Activated CD4-positive, alpha-beta memory T cell treated with anti-CD3 and anti-CD28 coated beads, Interleukin-2, amount 10 ng/mL, durations not matched to agents 7 days and 5 days (primary cell): ENCODE measurements at regions not wholly inside any gene's neighbourhood (a gene's known extent, or its start where the extent isn't known, plus 50 kb on each side); places are given as distances from the start of the nearest gene placed in this dataset.

Source experiments
- CTCF ChIA-PET: fragments of 350-600 bp; sonication (Branson Sonifier 250); formaldehyde crosslinking; loops from one replicate; lab custom pipeline; 2021; ENCODE audit warnings: antibody characterized with exemption, inconsistent platforms; lab: Charles Lee
- POLR2A ChIA-PET: fragments of 350-600 bp; sonication (Branson Sonifier 250); formaldehyde crosslinking; loops from one replicate; lab custom pipeline; 2021; ENCODE audit warnings: antibody characterized with exemption; lab: Charles Lee
- DNase-seq: peaks from one replicate; pipeline ENCODE4 v3.0.0-alpha.2; 2020
- H3K27ac Mint-ChIP-seq: one replicate; pipeline ENCODE4 v1.8.0; 2021; ENCODE audit warnings: mild to moderate bottlenecking, mixed read lengths
- H3K27me3 Mint-ChIP-seq: one replicate; pipeline ENCODE4 v1.8.0; 2021; ENCODE audit warnings: mixed read lengths
- H3K36me3 Mint-ChIP-seq: one replicate; pipeline ENCODE4 v1.8.0; 2021; ENCODE audit warnings: low read depth, mixed read lengths
- H3K4me1 Mint-ChIP-seq: one replicate; pipeline ENCODE4 v1.8.0; 2021; ENCODE audit warnings: mixed read lengths
- H3K4me3 Mint-ChIP-seq: one replicate; pipeline ENCODE4 v1.8.0; 2021; ENCODE audit warnings: mild to moderate bottlenecking, mixed read lengths
- H3K9me3 Mint-ChIP-seq: one replicate; pipeline ENCODE4 v1.8.0; 2021; ENCODE audit warnings: mixed read lengths

GRCh38 chr4:66899422-66900065 is 645.8 kb downstream of the CENPC start:
- ChIA-PET POLR2A (no interaction called here), CTCF (no interaction called here)
- Mint-ChIP-seq H3K4me3 (no peak overlapping the region), H3K4me1 (no peaks in the 10 kb centered on the region), H3K9me3 (peaks cover 4% of the 10 kb centered on the region), H3K27me3 (no peaks in the 10 kb centered on the region), H3K36me3 (no peaks in the 10 kb centered on the region), H3K27ac (no peak overlapping the region)
- DNase-seq, result no peak

DNA sequence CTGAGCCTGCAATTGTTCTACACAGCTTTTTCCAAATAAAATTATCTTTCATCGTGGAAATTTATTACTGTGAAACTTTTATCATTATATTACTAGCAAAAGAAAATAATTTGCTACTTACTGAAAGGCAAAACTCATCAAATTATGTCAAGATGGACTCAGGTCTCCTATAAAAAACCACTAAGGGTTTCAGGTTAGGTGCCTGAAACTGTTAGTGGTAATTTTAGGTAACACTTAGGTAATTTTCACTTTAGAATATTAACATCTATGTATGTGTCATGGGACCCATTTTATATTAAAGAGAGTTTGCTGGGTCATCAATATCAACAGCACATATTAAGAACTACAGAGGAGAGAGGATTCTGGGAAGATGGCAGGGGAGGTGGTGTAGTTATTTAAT is 651.5 kb downstream of the CENPC start:
- Mint-ChIP-seq H3K9me3 (peaks cover under 1% of the 10 kb centered on the region), H3K36me3 (no peaks in the 10 kb centered on the region), H3K27me3 (no peaks in the 10 kb centered on the region), H3K4me1 (no peaks in the 10 kb centered on the region), H3K4me3 (no peak overlapping the region), H3K27ac (no peak overlapping the region)
- ChIA-PET POLR2A (no interaction called here), CTCF (no interaction called here)
- no peak for DNase-seq

DNA sequence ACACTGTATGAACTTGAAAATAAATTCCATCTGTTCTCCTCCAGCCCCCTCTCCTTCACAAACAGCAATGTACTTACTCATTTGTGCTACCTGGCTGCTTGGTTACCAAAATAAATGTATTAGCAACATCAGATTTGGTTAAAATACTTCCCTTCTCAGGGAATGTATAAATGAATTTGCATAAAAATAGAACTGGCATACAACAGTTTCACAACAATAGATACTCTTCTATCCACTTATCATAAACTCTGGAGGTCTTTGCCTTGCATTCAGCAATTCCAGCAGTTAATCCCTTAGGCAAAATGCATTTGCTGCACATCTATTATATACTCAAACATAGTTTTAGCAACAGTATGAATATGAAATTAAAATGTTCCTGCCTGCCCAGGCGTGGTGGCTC is 658.2 kb downstream of the CENPC start:
- Mint-ChIP-seq H3K4me3 (no peak overlapping the region), H3K36me3 (no peaks in the 10 kb centered on the region), H3K27me3 (no peaks in the 10 kb centered on the region), H3K27ac (no peak overlapping the region), H3K4me1 (no peaks in the 10 kb centered on the region), H3K9me3 (no peaks in the 10 kb centered on the region)
- ChIA-PET CTCF (no interaction called here), POLR2A (no interaction called here)
- DNase-seq, result no peak

DNA sequence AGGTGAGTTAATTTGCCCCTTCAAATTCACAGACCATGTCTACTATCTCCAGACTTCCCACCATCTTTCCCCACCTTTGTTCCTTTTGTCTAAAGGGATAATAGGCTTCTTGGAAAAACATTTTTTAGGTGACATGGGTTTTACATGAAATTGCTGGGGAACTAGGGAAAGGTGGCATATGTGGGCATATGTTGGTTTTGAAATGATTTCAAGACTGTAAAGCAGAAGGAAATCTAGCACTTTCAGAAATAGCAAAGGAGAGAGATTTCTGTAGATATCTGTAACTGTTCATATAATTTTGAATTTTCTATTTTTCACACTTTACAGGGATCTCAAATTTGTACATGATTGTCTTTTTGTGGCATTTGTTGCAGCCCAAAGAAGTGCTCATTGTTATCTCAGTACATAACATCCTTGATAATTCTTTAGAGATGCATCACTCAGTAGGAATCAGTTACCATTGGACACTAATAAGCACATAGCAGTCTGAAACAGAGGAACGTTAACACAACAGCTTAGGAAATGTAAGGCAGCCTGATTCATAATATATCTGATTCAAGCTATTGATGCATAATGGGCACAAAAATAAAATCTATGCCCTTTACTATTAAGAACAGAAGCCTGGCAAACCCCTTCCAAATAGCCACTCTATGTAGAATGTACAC is 659.7 kb downstream of the CENPC start:
- no peaks in the 10 kb centered on the region for H3K27me3 Mint-ChIP-seq
- H3K9me3 Mint-ChIP-seq, result peaks cover 3% of the 10 kb centered on the region
- H3K36me3 Mint-ChIP-seq, result no peaks in the 10 kb centered on the region
- no peaks in the 10 kb centered on the region for H3K4me1 Mint-ChIP-seq
- ChIA-PET CTCF (no interaction called here), POLR2A (no interaction called here)
- no peak overlapping the region for H3K27ac Mint-ChIP-seq
- no peak for DNase-seq
- H3K4me3 Mint-ChIP-seq, result no peak overlapping the region

GRCh38 chr4:66876946-66877345 is 668.4 kb downstream of the CENPC start:
- H3K27ac Mint-ChIP-seq, result no peak overlapping the region
- CTCF ChIA-PET, result no interaction called here
- no peak for DNase-seq
- H3K4me3 Mint-ChIP-seq, result no peak overlapping the region
- no peaks in the 10 kb centered on the region for H3K27me3 Mint-ChIP-seq
- POLR2A ChIA-PET, result no interaction called here
- no peaks in the 10 kb centered on the region for H3K4me1 Mint-ChIP-seq
- peaks cover 3% of the 10 kb centered on the region for H3K9me3 Mint-ChIP-seq
- H3K36me3 Mint-ChIP-seq, result no peaks in the 10 kb centered on the region

- no peak overlapping the region for H3K27ac Mint-ChIP-seq
- POLR2A ChIA-PET, result no interaction called here
Observed at GRCh38 chr4:66872661-66873060, 672.6 kb downstream of the CENPC start.

DNA sequence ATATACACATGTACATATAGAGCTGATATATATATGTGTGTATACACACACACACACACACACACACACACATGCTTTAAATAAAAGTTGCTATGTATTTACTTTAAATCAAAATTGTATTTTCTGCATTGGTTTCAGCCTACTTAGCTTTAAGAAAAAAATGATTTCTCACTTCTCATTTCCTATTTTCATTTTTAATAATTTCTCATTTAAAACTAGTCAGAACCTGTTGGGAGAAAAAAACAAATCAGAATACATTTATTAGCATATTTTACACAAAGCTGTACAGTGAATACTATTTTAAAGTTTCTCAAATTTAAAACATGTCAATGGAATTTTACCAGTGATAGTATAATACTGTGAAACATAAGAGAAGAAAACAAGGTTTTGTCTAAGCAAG is 681.8 kb downstream of the CENPC start:
- no peak for DNase-seq
- ChIA-PET POLR2A (no interaction called here), CTCF (no interaction called here)
- H3K27me3 Mint-ChIP-seq, result no peaks in the 10 kb centered on the region
- no peaks in the 10 kb centered on the region for H3K4me1 Mint-ChIP-seq
- no peak overlapping the region for H3K4me3 Mint-ChIP-seq
- H3K9me3 Mint-ChIP-seq, result peaks cover 5% of the 10 kb centered on the region
- no peaks in the 10 kb centered on the region for H3K36me3 Mint-ChIP-seq
- H3K27ac Mint-ChIP-seq, result no peak overlapping the region

More at GRCh38 chr4:66872661-66873060, 672.6 kb downstream of the CENPC start:
- no peaks in the 10 kb centered on the region for H3K27me3 Mint-ChIP-seq
- no peaks in the 10 kb centered on the region for H3K36me3 Mint-ChIP-seq
- no peak overlapping the region for H3K4me3 Mint-ChIP-seq
- peaks cover 2% of the 10 kb centered on the region for H3K9me3 Mint-ChIP-seq
- no peak for DNase-seq
- CTCF ChIA-PET, result no interaction called here
- no peaks in the 10 kb centered on the region for H3K4me1 Mint-ChIP-seq

DNA sequence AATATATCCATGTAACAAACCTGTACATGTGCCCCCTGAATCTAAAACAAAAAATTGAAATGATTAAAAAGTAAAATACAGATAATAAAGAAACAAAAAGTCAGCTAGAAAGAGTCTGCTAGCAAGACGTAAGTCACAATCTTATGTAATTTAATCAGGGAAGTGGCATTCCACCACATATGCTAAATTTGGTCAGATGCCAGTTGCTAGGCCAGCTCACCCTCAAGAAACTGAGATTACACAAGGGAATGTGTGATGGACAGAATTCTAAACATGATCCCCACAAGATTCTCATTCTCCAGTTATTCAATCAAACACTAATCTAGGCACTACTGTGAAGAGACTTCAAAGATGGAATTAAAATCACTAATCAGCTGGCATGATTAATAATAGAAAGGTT is 689.3 kb downstream of the CENPC start:
- no peak overlapping the region for H3K4me3 Mint-ChIP-seq
- H3K27ac Mint-ChIP-seq, result no peak overlapping the region
- peaks cover 4% of the 10 kb centered on the region for H3K9me3 Mint-ChIP-seq
- H3K36me3 Mint-ChIP-seq, result no peaks in the 10 kb centered on the region
- POLR2A ChIA-PET, result no interaction called here
- CTCF ChIA-PET, result no interaction called here
- DNase-seq, result no peak
- no peaks in the 10 kb centered on the region for H3K27me3 Mint-ChIP-seq
- no peaks in the 10 kb centered on the region for H3K4me1 Mint-ChIP-seq

DNA sequence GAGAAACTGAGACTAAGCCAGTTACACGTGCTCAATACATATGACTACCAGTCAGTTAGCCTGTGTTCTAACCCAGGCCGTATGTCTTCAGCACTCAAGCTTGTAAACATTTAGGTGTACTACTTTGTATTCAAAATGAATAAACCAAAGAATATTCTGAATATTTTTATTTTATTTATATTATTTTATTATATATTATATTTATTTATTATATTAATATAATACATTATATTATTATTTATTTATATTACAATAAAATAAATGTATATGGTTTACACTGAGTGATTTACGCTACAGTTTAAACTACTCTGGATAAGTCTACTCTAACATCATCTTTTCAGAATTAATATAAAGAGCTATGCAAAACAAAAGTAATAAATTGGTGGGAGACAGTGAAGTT is 691.5 kb downstream of the CENPC start:
- POLR2A ChIA-PET, result no interaction called here
- Mint-ChIP-seq H3K9me3 (no peaks in the 10 kb centered on the region), H3K4me3 (no peak overlapping the region), H3K4me1 (no peaks in the 10 kb centered on the region), H3K27ac (no peak overlapping the region), H3K36me3 (no peaks in the 10 kb centered on the region), H3K27me3 (no peaks in the 10 kb centered on the region)
- DNase-seq, result no peak
- CTCF ChIA-PET, result no interaction called here

- no peak overlapping the region for H3K4me3 Mint-ChIP-seq
- H3K9me3 Mint-ChIP-seq, result no peaks in the 10 kb centered on the region
- H3K36me3 Mint-ChIP-seq, result no peaks in the 10 kb centered on the region
- no peak for DNase-seq
- no peaks in the 10 kb centered on the region for H3K4me1 Mint-ChIP-seq
- ChIA-PET POLR2A (no interaction called here), CTCF (no interaction called here)
- H3K27me3 Mint-ChIP-seq, result no peaks in the 10 kb centered on the region
- H3K27ac Mint-ChIP-seq, result no peak overlapping the region
Observed at GRCh38 chr4:66852843-66853242, 692.5 kb downstream of the CENPC start.

DNA sequence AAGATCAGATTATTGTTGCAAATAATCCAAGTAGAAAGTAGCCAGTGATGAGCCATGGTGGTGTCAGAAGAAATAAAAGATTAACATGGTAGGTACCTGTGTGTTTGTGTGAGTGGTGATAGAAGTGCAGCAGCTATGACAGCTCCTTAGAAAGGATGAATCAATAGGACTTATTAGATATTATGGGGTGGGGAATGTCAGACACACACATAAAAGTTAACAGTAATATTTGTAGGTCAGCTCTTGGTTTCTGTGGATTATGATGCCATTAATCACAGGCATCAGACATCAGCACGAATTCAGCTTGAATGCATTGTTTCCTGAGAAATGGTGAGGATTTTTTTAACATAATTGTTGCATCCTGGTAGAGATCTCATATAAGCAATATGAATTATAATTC is 695.7 kb downstream of the CENPC start:
- Mint-ChIP-seq H3K36me3 (no peaks in the 10 kb centered on the region), H3K27me3 (no peaks in the 10 kb centered on the region), H3K27ac (no peak overlapping the region), H3K4me3 (no peak overlapping the region), H3K4me1 (no peaks in the 10 kb centered on the region), H3K9me3 (no peaks in the 10 kb centered on the region)
- no peak for DNase-seq
- ChIA-PET POLR2A (no interaction called here), CTCF (no interaction called here)

DNA sequence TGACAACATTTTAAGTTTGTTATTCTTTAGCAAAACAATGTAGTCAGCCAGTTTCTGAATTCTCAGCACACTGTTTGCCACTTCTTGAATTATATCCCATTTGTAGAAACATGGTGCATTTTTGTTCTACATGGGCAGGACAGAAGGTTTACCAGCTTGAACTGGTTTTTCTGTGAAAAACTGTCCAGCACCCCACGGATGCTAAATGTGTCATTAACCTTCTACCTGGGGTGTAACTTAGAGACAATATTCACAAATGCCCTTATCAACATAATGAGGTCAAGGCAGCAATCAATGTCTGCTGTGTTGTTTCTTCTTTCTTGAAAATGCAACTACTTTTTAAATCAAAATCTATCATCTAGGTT is 702.6 kb downstream of the CENPC start:
- DNase-seq, result no peak
- CTCF ChIA-PET, result no interaction called here
- no peaks in the 10 kb centered on the region for H3K36me3 Mint-ChIP-seq

DNA sequence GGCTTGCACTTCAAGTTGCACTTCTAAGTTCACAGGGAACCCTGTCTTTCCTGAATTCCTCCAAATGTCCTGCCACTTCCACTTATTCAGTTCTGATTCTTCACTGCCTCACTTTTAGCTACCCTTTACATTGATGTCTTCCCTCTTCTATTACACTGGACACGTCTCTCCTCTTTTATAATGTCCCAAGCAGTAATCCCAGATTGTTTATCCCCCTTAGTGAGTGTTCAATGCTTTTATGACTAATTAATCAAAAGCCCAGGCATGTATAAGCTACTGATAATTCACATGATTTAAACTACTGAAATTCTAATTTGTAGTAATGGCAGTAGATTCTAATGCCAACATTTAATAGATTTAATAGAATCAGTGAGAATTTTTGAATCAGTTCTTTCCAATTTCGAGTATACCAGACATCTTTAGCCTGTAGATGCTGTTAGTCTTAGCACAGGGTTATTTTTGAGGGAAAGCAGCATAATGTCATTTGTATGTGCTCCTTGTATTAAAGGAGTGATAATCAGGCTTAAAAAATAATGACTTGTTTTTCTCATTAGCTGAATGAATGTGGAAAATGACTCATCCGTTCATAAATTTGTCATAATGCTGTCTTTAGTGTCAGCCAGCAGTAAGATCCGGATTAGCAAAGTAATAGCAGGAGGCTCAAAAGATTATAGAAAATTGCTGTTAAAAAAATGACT is 703.1 kb downstream of the CENPC start:
- no peak overlapping the region for H3K4me3 Mint-ChIP-seq
- no peaks in the 10 kb centered on the region for H3K36me3 Mint-ChIP-seq
- H3K9me3 Mint-ChIP-seq, result peaks cover 5% of the 10 kb centered on the region
- H3K4me1 Mint-ChIP-seq, result no peaks in the 10 kb centered on the region
- H3K27me3 Mint-ChIP-seq, result no peaks in the 10 kb centered on the region
- POLR2A ChIA-PET, result no interaction called here
- no peak overlapping the region for H3K27ac Mint-ChIP-seq
- CTCF ChIA-PET, result no interaction called here
- no peak for DNase-seq

More for the DNA sequence above, 702.6 kb downstream of the CENPC start:
- no peaks in the 10 kb centered on the region for H3K27me3 Mint-ChIP-seq
- H3K27ac Mint-ChIP-seq, result no peak overlapping the region
- no peak overlapping the region for H3K4me3 Mint-ChIP-seq
- POLR2A ChIA-PET, result no interaction called here
- H3K9me3 Mint-ChIP-seq, result peaks cover 5% of the 10 kb centered on the region
- H3K4me1 Mint-ChIP-seq, result no peaks in the 10 kb centered on the region

- H3K27me3 Mint-ChIP-seq, result no peaks in the 10 kb centered on the region
- H3K27ac Mint-ChIP-seq, result no peak overlapping the region
- no peaks in the 10 kb centered on the region for H3K4me1 Mint-ChIP-seq
- H3K36me3 Mint-ChIP-seq, result no peaks in the 10 kb centered on the region
- ChIA-PET POLR2A (no interaction called here), CTCF (no interaction called here)
- DNase-seq, result no peak
- no peak overlapping the region for H3K4me3 Mint-ChIP-seq
- peaks cover 5% of the 10 kb centered on the region for H3K9me3 Mint-ChIP-seq
Observed at GRCh38 chr4:66840178-66840577, 705.1 kb downstream of the CENPC start.
